ENCODE measurements at regions not wholly inside any gene's neighbourhood (a gene's known extent, or its start where the extent isn't known, plus 50 kb on each side); places are given as distances from the start of the nearest gene placed in this dataset.

DNA sequence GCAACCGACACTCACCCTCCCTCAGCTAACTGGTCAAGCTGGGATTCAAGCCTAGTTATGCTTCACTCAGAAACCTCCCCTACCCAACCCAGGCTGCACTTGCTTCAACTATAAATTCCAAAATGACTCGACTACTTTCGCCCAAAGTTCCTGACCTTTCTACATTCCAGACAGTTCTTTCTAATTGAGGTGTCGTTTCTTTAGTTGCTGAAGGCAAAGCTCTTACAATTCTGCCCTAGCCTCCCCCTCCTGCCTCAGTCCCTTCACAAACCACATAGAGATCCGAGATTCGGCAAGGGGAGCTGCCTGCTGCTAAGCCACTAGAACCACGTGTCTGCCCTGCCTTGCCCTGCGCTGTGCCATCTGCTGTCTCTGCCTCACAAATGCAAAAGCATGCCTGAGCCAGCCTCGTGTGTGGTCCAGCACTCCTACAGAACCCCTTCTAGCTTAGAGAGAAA lies 74.7 kb upstream of the SH3GL3 start:
- intact Hi-C loops (cut with micrococcal nuclease; ENCODE audit: unreplicated experiment) = no loop called here
- Histone ChIP-seq H3K9me2 (ENCODE audit: insufficient read depth) (no peaks in the 10 kb centered on the region), H3K4me1 (replicated peaks; ENCODE audit: insufficient read depth) (peaks cover 15% of the 10 kb centered on the region), H3K9me3 (ENCODE audit: insufficient read depth, low read depth) (no peaks in the 10 kb centered on the region), H2AFZ (no peak overlapping the region), H3K27me3 (ENCODE audit: insufficient read depth, low read depth) (no peaks in the 10 kb centered on the region), H3K36me3 (ENCODE audit: low read depth) (no peaks in the 10 kb centered on the region), H3K27ac (0 out of 2 replicates have a peak overlapping the region, but pooled peaks have one; percentile 25), H3F3A (ENCODE audit: insufficient read depth, low read depth) (no peaks in the 10 kb centered on the region; the same call in 1 of the 2 replicates), H3K4me2 (peak overlapping the region; percentile 6; the same call in 1 of the 2 replicates), H4K20me1 (ENCODE audit: insufficient read depth) (no peaks in the 10 kb centered on the region), H3K4me3 (no peak overlapping the region), H3K79me2 (ENCODE audit: low read depth) (no peaks in the 10 kb centered on the region)
- ChIA-PET POLR2A (ENCODE audit: unreplicated experiment) (interaction anchor here (0.6 to 1.1 kb wide), 3 partner anchors 15 to 86 kb away, joined by 3 to 7 read pairs (median 3); no protein-coding TSS in a partner anchor), CTCF (no interaction called here)
- TF ChIP-seq, protein P1, sequence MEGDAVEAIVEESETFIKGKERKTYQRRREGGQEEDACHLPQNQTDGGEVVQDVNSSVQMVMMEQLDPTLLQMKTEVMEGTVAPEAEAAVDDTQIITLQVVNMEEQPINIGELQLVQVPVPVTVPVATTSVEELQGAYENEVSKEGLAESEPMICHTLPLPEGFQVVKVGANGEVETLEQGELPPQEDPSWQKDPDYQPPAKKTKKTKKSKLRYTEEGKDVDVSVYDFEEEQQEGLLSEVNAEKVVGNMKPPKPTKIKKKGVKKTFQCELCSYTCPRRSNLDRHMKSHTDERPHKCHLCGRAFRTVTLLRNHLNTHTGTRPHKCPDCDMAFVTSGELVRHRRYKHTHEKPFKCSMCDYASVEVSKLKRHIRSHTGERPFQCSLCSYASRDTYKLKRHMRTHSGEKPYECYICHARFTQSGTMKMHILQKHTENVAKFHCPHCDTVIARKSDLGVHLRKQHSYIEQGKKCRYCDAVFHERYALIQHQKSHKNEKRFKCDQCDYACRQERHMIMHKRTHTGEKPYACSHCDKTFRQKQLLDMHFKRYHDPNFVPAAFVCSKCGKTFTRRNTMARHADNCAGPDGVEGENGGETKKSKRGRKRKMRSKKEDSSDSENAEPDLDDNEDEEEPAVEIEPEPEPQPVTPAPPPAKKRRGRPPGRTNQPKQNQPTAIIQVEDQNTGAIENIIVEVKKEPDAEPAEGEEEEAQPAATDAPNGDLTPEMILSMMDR (conservative IDR thresholded peaks at IDR 0.05) = no peak
- BruUV-seq (replicated peaks) = no TSS peak
- DNase-seq = peak; percentile 22 to 67

GRCh38 chr15:83378921-83379578 lies 68.1 kb upstream of the SH3GL3 start:
- 0 out of 2 replicates have a peak, but pooled peaks cover 4% of the 10 kb centered on the region for H3K9me3 ChIP-seq (ENCODE audit: insufficient read depth, low read depth)
- H3K4me3 ChIP-seq = peak overlapping the region; percentile 48; the same call in 1 of the 2 replicates
- peak overlapping the region; percentile 95 for H3K27ac ChIP-seq
- no peaks in the 10 kb centered on the region for H3K9me2 ChIP-seq (ENCODE audit: insufficient read depth)
- ChIA-PET CTCF (interaction anchor here (2.0 kb wide), 1 partner anchor 130 kb away, joined by 40 read pairs; no protein-coding TSS in a partner anchor), POLR2A (ENCODE audit: unreplicated experiment) (interaction anchor here (0.7 kb wide), 1 partner anchor 93 kb away, joined by 6 read pairs; no protein-coding TSS in a partner anchor)
- peak; percentile 47 to 77 for DNase-seq
- H3K27me3 ChIP-seq (ENCODE audit: insufficient read depth, low read depth) = no peaks in the 10 kb centered on the region
- peaks cover 27% of the 10 kb centered on the region for H3F3A ChIP-seq (ENCODE audit: insufficient read depth, low read depth)
- H2AFZ ChIP-seq = peak overlapping the region; percentile 15; the same call in 1 of the 2 replicates
- no peaks in the 10 kb centered on the region for H4K20me1 ChIP-seq (ENCODE audit: insufficient read depth)
- TF ChIP-seq EZH2 (IDR thresholded peaks at IDR 0.05; ENCODE audit: low read depth) = no peak
- TF ChIP-seq, protein P1 (conservative IDR thresholded peaks at IDR 0.05) = no peak
- intact Hi-C loops (cut with micrococcal nuclease; ENCODE audit: unreplicated experiment) = loop anchor here (1.0 kb wide), 1 partner anchor 73 kb away; no protein-coding TSS in a partner anchor
- peaks cover 53% of the 10 kb centered on the region for H3K4me1 ChIP-seq (replicated peaks; ENCODE audit: insufficient read depth)
- BruUV-seq (replicated peaks) = no TSS peak
- no peaks in the 10 kb centered on the region for H3K36me3 ChIP-seq (ENCODE audit: low read depth)
- peak overlapping the region; percentile 76 for H3K4me2 ChIP-seq
- H3K79me2 ChIP-seq (ENCODE audit: low read depth) = no peaks in the 10 kb centered on the region

DNA sequence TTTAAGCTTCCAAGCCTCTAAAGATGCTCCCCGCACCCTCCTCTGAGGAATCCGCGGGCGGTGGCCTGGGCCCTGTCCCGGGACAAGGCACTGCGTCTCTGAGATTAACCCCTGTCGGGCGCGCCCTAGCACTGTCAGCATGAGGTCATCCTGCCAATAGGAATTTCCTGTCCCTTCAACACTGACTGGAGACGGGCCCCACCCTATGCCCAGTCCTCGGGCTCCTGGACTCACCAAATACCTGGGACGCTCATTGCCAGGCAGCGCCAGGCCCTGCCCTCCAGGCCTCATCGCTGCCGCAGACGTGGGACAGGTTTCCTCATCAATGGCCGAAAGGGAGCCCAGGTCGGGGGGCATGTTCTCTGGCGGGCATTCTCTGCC lies 67.6 kb upstream of the SH3GL3 start:
- POLR2A ChIA-PET (ENCODE audit: unreplicated experiment) = interaction anchor here (0.7 kb wide), 1 partner anchor 93 kb away, joined by 6 read pairs; no protein-coding TSS in a partner anchor

More for the DNA sequence above, 67.6 kb upstream of the SH3GL3 start:
- Histone ChIP-seq H3K36me3 (ENCODE audit: low read depth) (no peaks in the 10 kb centered on the region), H4K20me1 (ENCODE audit: insufficient read depth) (no peaks in the 10 kb centered on the region), H3K4me3 (peak overlapping the region; percentile 48; the same call in 1 of the 2 replicates), H3K27me3 (ENCODE audit: insufficient read depth, low read depth) (no peaks in the 10 kb centered on the region), H3F3A (ENCODE audit: insufficient read depth, low read depth) (peaks cover 27% of the 10 kb centered on the region), H3K4me1 (replicated peaks; ENCODE audit: insufficient read depth) (peaks cover 53% of the 10 kb centered on the region), H3K9me3 (ENCODE audit: insufficient read depth, low read depth) (0 out of 2 replicates have a peak, but pooled peaks cover 4% of the 10 kb centered on the region), H2AFZ (peak overlapping the region; percentile 63; the same call in 1 of the 2 replicates), H3K4me2 (peak overlapping the region; percentile 76), H3K27ac (peak overlapping the region; percentile 95), H3K79me2 (ENCODE audit: low read depth) (no peaks in the 10 kb centered on the region), H3K9me2 (ENCODE audit: insufficient read depth) (no peaks in the 10 kb centered on the region)
- TF ChIP-seq, protein P1 (conservative IDR thresholded peaks at IDR 0.05) = no peak
- no peak for TF ChIP-seq EZH2 (IDR thresholded peaks at IDR 0.05; ENCODE audit: low read depth)
- CTCF ChIA-PET = interaction anchor here (2.0 kb wide), 1 partner anchor 130 kb away, joined by 40 read pairs; no protein-coding TSS in a partner anchor
- intact Hi-C loops (cut with micrococcal nuclease; ENCODE audit: unreplicated experiment) = no loop called here
- peak; percentile 85 for DNase-seq
- no TSS peak for BruUV-seq (replicated peaks)

Data from PC-9 (cell line).